ENCODE measurements at regions not wholly inside any gene's neighbourhood (a gene's known extent, or its start where the extent isn't known, plus 50 kb on each side); places are given as distances from the start of the nearest gene placed in this dataset.

DNA sequence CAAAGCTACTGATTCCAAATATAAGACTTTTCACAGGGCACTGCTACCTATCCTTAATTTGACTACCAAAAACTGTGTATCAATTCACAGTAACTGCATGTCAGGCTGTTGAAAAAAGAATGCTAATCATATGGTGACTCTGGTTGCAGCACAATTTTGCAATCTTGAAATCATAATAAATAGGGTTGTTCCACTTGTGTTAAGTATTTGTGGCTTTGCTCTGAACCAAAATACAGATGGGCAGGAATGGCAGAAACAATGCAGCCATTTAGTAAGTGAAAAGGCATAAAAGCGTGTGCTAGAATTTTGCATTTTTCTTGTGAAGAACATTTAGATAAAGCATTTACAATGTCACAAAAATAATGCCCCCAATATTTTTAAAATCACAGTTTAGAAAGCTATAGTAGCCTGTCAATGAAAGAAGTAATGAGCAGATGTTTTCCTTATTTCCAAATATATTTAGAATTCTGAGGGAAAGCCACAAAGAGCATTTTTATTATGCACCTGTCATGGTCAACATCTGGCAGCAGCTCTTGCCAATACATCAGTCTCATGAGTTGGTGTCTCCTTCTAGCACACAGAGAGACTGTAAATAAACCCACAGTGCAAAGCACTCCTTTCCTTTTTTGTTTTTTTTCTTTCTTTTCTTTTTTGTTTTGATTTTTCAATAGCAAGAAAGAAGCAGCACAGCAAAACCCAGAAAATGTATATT lies 54.8 kb upstream of the PAM start:
- Histone ChIP-seq H3K27me3 (replicated peaks; ENCODE audit: control insufficient read depth, insufficient read depth, low read length) (no peaks in the 10 kb centered on the region), H3K36me3 (ENCODE audit: control insufficient read depth, insufficient read depth, low read length, severe bottlenecking) (no peaks in the 10 kb centered on the region), H3K9me3 (ENCODE audit: control insufficient read depth, low read length) (no peaks in the 10 kb centered on the region), H3K9ac (ENCODE audit: low read length) (no peak overlapping the region), H3K4me3 (ENCODE audit: low read length) (no peak overlapping the region), H3K4me1 (ENCODE audit: control insufficient read depth, insufficient read depth, low read length) (no peaks in the 10 kb centered on the region)
- peak; percentile 45 for DNase-seq (ENCODE audit: low read depth)

DNA sequence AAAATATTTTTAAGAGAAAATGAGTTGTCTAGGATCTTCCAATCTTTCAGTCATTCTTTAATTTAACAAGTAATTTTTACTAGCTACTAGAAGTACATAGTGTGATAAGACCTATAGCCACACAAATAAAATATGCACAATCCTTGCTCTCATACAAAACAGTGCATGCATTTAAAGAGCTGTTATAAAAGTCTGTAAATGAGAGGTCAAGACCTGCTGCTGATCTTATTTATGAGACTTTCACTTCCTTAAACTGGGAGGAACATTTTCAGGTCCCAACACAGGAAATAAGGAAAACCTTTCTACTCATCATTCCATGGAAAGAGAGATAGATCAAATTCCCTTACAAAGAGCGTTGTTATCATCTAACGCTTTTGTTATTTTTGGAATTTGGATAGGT lies 54.2 kb upstream of the PAM start:
- no peaks in the 10 kb centered on the region for H3K27me3 ChIP-seq (replicated peaks; ENCODE audit: control insufficient read depth, insufficient read depth, low read length)
- H3K4me1 ChIP-seq (ENCODE audit: control insufficient read depth, insufficient read depth, low read length), result no peaks in the 10 kb centered on the region
- no peaks in the 10 kb centered on the region for H3K36me3 ChIP-seq (ENCODE audit: control insufficient read depth, insufficient read depth, low read length, severe bottlenecking)
- no peak overlapping the region for H3K4me3 ChIP-seq (ENCODE audit: low read length)
- no peaks in the 10 kb centered on the region for H3K9me3 ChIP-seq (ENCODE audit: control insufficient read depth, low read length)
- DNase-seq (ENCODE audit: low read depth), result no peak
- H3K9ac ChIP-seq (ENCODE audit: low read length), result no peak overlapping the region

DNA sequence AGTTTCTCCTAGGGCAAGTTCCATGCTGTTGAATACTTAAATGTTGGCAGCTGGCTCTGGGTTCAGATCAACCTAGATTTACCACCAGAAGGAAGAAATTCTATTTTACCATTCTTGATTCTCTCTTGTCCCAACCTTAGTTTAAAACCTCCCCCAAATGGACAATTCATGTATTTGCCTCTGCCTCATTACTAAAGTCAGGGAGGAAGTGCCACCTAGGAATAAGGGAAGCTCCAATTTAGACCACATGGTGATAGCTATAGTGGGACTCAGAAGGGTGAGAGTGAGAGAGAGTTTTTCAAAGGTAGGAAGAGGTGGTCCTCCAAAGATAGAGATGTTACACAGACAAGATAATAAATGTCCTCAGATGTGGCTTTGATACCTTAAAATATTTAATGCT lies 53.4 kb upstream of the PAM start:
- Histone ChIP-seq H3K27me3 (replicated peaks; ENCODE audit: control insufficient read depth, insufficient read depth, low read length) (no peaks in the 10 kb centered on the region), H3K36me3 (ENCODE audit: control insufficient read depth, insufficient read depth, low read length, severe bottlenecking) (no peaks in the 10 kb centered on the region), H3K9me3 (ENCODE audit: control insufficient read depth, low read length) (no peaks in the 10 kb centered on the region), H3K9ac (ENCODE audit: low read length) (no peak overlapping the region), H3K4me1 (ENCODE audit: control insufficient read depth, insufficient read depth, low read length) (no peaks in the 10 kb centered on the region), H3K4me3 (ENCODE audit: low read length) (no peak overlapping the region)
- no peak for DNase-seq (ENCODE audit: low read depth)

Measured in adipocyte (in vitro differentiated cells).